HG02884 (cell line): ENCODE measurements at regions not wholly inside any gene's neighbourhood (a gene's known extent, or its start where the extent isn't known, plus 50 kb on each side); places are given as distances from the start of the nearest gene placed in this dataset.

Experiments
- ATAC-seq: cut with Tn5 transposase; IDR thresholded peaks from one replicate; pipeline ENCODE4 v1.9.1; 2021; ENCODE audit warnings: mild to moderate bottlenecking, moderate library complexity; ENCODE audit not compliant: unreplicated experiment

- ATAC-seq: no peak
These were observed 154.3 kb upstream of the PCBD1 start for GRCh38 chr10:71042699-71043098.

GRCh38 chr10:71043858-71044257, 155.5 kb upstream of the PCBD1 start:
- ATAC-seq: no peak

GRCh38 chr10:71044720-71045119, 156.4 kb upstream of the PCBD1 start:
- ATAC-seq: no peak

- no peak for ATAC-seq
These were observed 156.9 kb upstream of the PCBD1 start for GRCh38 chr10:71045204-71045809.

- no peak for ATAC-seq
These were observed 157.6 kb upstream of the PCBD1 start for GRCh38 chr10:71045936-71046335.

- ATAC-seq: no peak
These were observed 158.4 kb upstream of the PCBD1 start for GRCh38 chr10:71046747-71047146.

- no peak for ATAC-seq
These were observed 160.7 kb upstream of the PCBD1 start for GRCh38 chr10:71048971-71049615.

GRCh38 chr10:71049994-71050393, 161.6 kb upstream of the PCBD1 start:
- no peak for ATAC-seq

GRCh38 chr10:71052076-71052660, 160.2 kb upstream of the UNC5B start:
- ATAC-seq: no peak

- ATAC-seq: no peak
These were observed 159.7 kb upstream of the UNC5B start for GRCh38 chr10:71052708-71053107.

GRCh38 chr10:71053169-71053895, 159.0 kb upstream of the UNC5B start:
- ATAC-seq: no peak

GRCh38 chr10:71058308-71058707, 154.1 kb upstream of the UNC5B start:
- no peak for ATAC-seq

- ATAC-seq: no peak
These were observed 153.1 kb upstream of the UNC5B start for GRCh38 chr10:71059054-71059818.

GRCh38 chr10:71059943-71060342, 152.4 kb upstream of the UNC5B start:
- ATAC-seq: no peak

GRCh38 chr10:71060476-71061426, 151.6 kb upstream of the UNC5B start:
- no peak for ATAC-seq

- ATAC-seq: no peak
These were observed 150.9 kb upstream of the UNC5B start for GRCh38 chr10:71061472-71061871.

- ATAC-seq: no peak
These were observed 150.2 kb upstream of the UNC5B start for GRCh38 chr10:71062156-71062555.

GRCh38 chr10:71063401-71063800, 149.0 kb upstream of the UNC5B start:
- ATAC-seq: no peak

- no peak for ATAC-seq
These were observed 147.8 kb upstream of the UNC5B start for GRCh38 chr10:71064413-71065118.
